ENCODE measurements at regions not wholly inside any gene's neighbourhood (a gene's known extent, or its start where the extent isn't known, plus 50 kb on each side); places are given as distances from the start of the nearest gene placed in this dataset.

GRCh38 chr10:125409756-125410155, 249.4 kb upstream of the CTBP2 start:
- no peak for TF ChIP-seq POLR2A (IDR thresholded peaks at IDR 0.05; ENCODE audit: low read length)
- no peak for TF ChIP-seq GATA1 (IDR thresholded peaks at IDR 0.05; ENCODE audit: low read depth, low read length)

All from erythroblast (primary cell).